Panc1 (cell line): ENCODE measurements at regions not wholly inside any gene's neighbourhood (a gene's known extent, or its start where the extent isn't known, plus 50 kb on each side); places are given as distances from the start of the nearest gene placed in this dataset.

ENCODE experiments used
- POLR2AphosphoS5 ChIP-seq: IDR thresholded peaks from 2 replicates; pipeline ENCODE4 v1.6.1; 2012; ENCODE audit warnings: mild to moderate bottlenecking, low read depth, low read length, moderate library complexity
- SIN3A ChIP-seq: IDR thresholded peaks from 2 replicates; pipeline ENCODE4 v1.6.1; 2012; ENCODE audit warnings: low read depth, mild to moderate bottlenecking, low read length, moderate library complexity, borderline replicate concordance; ENCODE audit not compliant: insufficient read depth
- TCF7L2 ChIP-seq: IDR thresholded peaks from 2 replicates; pipeline ENCODE4 v1.6.1; 2011; ENCODE audit warnings: mild to moderate bottlenecking, low read depth, low read length, inconsistent platforms
- TF ChIP-seq, protein P1 (sequence below): fragments of 450-650 bp; IDR thresholded peaks from 2 replicates; pipeline ENCODE4 v1.5.1; 2017; ENCODE audit warnings: mild to moderate bottlenecking
- TF ChIP-seq, protein P2 (sequence below), 2 experiments: IDR thresholded peaks; 2 replicates each; pipeline ENCODE4 v1.6.1; 2011 to 2012; ENCODE audit warnings: low read depth in 2 of 2, control low read depth in 1 of 2, low read length in 1 of 2, mild to moderate bottlenecking in 1 of 2, moderate library complexity in 1 of 2; ENCODE audit not compliant: insufficient read depth in 1 of 2

DNA sequence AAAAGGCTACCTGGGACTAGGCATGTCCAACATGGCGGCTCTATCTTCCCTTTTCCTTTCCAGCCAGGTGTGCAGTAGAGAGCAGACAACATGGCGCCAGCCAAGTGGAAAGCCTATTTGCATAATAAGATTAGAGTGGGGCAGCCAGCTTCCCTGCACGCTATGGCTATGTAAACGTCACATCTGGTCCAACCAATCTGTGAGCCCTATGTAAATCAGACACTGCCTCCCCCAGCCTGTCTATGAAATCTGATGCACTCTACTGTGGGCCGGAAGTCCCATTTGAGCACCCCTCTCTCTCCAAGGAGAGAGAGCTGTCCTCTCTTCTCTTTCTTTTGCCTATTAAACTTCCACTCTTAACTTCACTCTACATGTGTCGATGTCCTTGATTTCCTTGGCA, 984.9 kb upstream of the AUTS2 start:
- TF ChIP-seq POLR2AphosphoS5 (no peak), SIN3A (no peak), TCF7L2 (no peak)
- TF ChIP-seq, protein P1, sequence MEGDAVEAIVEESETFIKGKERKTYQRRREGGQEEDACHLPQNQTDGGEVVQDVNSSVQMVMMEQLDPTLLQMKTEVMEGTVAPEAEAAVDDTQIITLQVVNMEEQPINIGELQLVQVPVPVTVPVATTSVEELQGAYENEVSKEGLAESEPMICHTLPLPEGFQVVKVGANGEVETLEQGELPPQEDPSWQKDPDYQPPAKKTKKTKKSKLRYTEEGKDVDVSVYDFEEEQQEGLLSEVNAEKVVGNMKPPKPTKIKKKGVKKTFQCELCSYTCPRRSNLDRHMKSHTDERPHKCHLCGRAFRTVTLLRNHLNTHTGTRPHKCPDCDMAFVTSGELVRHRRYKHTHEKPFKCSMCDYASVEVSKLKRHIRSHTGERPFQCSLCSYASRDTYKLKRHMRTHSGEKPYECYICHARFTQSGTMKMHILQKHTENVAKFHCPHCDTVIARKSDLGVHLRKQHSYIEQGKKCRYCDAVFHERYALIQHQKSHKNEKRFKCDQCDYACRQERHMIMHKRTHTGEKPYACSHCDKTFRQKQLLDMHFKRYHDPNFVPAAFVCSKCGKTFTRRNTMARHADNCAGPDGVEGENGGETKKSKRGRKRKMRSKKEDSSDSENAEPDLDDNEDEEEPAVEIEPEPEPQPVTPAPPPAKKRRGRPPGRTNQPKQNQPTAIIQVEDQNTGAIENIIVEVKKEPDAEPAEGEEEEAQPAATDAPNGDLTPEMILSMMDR = no peak
- TF ChIP-seq, protein P2, sequence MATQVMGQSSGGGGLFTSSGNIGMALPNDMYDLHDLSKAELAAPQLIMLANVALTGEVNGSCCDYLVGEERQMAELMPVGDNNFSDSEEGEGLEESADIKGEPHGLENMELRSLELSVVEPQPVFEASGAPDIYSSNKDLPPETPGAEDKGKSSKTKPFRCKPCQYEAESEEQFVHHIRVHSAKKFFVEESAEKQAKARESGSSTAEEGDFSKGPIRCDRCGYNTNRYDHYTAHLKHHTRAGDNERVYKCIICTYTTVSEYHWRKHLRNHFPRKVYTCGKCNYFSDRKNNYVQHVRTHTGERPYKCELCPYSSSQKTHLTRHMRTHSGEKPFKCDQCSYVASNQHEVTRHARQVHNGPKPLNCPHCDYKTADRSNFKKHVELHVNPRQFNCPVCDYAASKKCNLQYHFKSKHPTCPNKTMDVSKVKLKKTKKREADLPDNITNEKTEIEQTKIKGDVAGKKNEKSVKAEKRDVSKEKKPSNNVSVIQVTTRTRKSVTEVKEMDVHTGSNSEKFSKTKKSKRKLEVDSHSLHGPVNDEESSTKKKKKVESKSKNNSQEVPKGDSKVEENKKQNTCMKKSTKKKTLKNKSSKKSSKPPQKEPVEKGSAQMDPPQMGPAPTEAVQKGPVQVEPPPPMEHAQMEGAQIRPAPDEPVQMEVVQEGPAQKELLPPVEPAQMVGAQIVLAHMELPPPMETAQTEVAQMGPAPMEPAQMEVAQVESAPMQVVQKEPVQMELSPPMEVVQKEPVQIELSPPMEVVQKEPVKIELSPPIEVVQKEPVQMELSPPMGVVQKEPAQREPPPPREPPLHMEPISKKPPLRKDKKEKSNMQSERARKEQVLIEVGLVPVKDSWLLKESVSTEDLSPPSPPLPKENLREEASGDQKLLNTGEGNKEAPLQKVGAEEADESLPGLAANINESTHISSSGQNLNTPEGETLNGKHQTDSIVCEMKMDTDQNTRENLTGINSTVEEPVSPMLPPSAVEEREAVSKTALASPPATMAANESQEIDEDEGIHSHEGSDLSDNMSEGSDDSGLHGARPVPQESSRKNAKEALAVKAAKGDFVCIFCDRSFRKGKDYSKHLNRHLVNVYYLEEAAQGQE (IDR thresholded peaks at IDR 0.05; ENCODE audit: insufficient read depth in 1 of 2, low read depth in 2 of 2, low read length in 1 of 2) = no peak
